PFSK-1 (cell line): ENCODE measurements at regions not wholly inside any gene's neighbourhood (a gene's known extent, or its start where the extent isn't known, plus 50 kb on each side); places are given as distances from the start of the nearest gene placed in this dataset.

ENCODE experiments used
- POLR2AphosphoS5 ChIP-seq: IDR thresholded peaks from 2 replicates; pipeline ENCODE4 v1.6.1; 2012; ENCODE audit warnings: low read depth, mild to moderate bottlenecking, control low read depth, low read length, moderate library complexity
- TAF1 ChIP-seq: IDR thresholded peaks from 2 replicates; pipeline ENCODE4 v1.6.1; 2012; ENCODE audit warnings: low read length, control low read depth, borderline replicate concordance; ENCODE audit not compliant: insufficient read depth

DNA sequence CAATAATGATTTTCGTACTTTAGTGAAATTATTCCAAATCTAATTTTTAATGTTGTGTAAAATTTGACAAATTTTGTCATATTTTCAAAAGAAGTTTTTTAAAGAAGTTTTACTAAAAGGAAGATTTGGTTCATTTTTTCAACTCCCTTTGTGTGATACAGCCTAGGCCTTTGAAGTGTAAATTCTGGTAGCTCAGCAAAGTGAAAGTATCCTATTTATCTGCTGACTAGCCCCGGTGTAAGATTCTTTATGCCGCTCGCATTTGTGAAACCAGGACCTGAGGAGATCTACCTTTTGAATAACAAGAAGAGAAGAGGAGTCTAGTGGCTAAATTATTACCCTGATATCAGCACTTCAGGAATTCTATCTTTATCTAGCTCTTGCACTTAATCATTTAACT lies 177.4 kb downstream of the JRKL start:
- no peak for TF ChIP-seq POLR2AphosphoS5
- TF ChIP-seq TAF1 = no peak
